Left renal cortex interstitium (tissue), 4 donors: ENCODE measurements at regions not wholly inside any gene's neighbourhood (a gene's known extent, or its start where the extent isn't known, plus 50 kb on each side); places are given as distances from the start of the nearest gene placed in this dataset.
"Not testable (repeated sequence)": the region's sequence is repeated elsewhere in the genome, so short reads cannot be mapped to it uniquely, and the experiment has no call there.

ENCODE experiments used
- DNase-seq, 4 donors: peaks; one replicate each; pipeline ENCODE4 v3.0.0-alpha.2; 2013; ENCODE audit warnings: low read depth in 4 of 4, low spot score in 2 of 4, missing footprints in 1 of 4

GRCh38 chr2:123359636-123360035, 665.5 kb upstream of the CNTNAP5 start:
- no peak for DNase-seq

- DNase-seq: no peak
Measured at GRCh38 chr2:123362671-123363440, 662.2 kb upstream of the CNTNAP5 start.

DNA sequence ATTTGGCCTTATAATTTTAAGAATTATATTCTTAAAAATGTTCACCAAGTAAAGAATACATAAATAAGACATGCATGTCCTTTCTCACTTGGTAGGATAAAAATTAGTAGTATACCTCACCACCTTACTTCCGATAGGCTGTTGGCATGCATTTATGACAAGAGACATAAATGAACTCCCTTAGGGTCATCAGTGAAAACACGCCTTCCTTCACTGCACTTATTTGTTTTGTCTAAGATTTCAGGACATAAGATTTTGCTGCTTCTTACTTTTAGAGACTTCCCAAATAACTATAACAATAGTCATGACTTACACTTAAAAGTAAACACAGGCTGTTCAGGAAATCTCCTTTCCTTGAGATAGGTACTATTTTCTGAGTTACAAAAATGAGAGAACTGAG, 661.3 kb upstream of the CNTNAP5 start:
- no peak for DNase-seq

DNA sequence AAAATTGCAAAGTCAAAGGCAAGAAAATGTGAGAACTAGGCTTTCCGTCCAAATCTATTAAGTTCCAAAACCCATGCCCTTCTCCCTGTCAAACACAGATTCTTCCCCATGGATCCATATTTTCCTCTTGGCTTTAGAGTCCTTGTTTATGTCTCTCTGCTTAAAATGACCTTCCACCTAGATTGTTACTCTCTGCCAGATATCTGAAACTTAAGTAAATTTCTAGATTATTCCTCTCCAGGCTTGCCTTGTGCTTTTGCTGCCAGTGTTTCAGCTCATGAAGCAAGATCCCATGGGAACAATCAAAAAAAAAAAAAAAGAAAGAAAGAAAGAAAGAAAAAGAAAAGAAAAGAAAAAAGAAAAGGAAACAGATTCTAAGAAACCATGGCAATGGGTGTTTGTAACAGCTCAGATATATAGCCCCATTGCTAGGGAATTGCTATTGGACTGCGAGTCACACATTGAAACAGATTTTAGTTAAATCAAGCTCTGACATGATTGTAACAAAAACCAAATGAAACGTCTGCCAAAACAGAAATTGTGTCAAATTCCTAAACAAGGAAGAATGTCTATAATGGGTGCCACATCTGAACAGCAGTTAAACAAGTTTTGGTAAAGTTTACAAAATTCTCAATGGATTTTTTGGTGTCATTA, 660.7 kb upstream of the CNTNAP5 start:
- DNase-seq: no peak

DNA sequence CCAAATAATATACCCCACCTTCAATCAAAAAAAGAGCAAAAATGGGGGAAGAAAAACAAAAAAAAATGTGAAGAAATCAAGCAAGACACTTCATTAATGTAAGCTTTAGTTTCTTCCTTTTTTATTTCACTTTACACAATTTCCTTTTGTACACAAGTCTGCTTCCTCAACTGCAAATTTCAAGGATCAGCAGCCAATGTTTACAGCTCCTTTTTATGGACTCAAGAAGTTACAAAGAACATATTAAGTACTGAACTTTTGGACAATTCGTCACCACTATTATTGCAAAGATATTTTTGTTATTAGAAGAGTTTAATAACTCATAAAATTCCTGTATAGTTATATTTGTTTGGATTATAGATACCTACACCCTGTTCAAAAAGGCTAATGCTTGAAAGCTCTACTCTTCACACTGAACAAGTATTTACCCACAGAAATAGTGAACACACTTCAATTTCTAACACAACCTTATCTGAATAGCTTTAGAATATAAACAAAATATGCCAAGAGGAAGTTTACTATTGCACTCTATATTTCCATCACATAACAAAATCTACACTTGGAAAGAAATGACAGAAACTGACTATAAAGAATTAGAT, 658.7 kb upstream of the CNTNAP5 start:
- no peak for DNase-seq

GRCh38 chr2:123370186-123370585, 654.9 kb upstream of the CNTNAP5 start:
- no peak for DNase-seq

DNA sequence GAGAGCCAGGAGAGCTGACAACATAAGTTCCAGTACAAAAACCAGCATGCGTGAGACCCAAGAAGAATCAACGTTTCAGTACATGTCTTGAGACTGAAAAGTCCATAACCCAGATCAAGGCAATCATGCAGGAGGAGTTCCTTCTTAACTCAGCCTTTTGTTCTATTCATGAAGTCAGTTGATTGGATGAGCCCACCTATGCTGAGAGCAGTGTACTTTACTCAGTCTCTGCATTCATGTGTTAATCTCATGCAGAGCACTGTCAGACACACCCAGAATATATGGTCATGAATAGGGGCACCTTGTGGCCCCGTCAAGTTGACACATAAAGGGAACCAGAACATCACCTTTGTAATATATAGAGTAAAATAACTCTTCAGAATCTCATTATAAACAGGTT, 653.6 kb upstream of the CNTNAP5 start:
- no peak for DNase-seq

- no peak for DNase-seq
Measured at GRCh38 chr2:123380370-123380935, 644.6 kb upstream of the CNTNAP5 start.

GRCh38 chr2:123415678-123416077, 609.4 kb upstream of the CNTNAP5 start:
- DNase-seq: no peak

GRCh38 chr2:123419976-123420375, 605.1 kb upstream of the CNTNAP5 start:
- DNase-seq: no peak

GRCh38 chr2:123434546-123435395, 590.3 kb upstream of the CNTNAP5 start:
- DNase-seq: peak; percentile 15 to 32 (median 23)

DNA sequence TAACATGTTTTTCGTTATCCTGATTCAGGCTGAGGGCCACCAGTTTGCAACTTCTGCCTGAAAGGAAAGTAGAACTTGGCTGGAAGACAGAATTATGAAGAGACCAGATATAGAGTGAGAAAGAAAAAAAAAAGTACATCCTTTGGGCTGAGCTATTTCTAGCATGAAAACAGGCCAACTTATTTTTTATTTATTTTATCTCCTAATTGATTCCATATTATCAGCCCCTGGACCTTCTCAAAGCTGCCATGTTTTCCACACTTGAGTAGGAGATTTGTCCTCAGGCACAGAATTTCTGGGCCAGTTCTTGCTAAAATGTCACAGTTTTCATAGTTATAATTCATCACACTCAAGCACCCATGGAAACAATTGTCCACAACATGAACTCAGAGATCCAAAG, 586.8 kb upstream of the CNTNAP5 start:
- no peak for DNase-seq

DNA sequence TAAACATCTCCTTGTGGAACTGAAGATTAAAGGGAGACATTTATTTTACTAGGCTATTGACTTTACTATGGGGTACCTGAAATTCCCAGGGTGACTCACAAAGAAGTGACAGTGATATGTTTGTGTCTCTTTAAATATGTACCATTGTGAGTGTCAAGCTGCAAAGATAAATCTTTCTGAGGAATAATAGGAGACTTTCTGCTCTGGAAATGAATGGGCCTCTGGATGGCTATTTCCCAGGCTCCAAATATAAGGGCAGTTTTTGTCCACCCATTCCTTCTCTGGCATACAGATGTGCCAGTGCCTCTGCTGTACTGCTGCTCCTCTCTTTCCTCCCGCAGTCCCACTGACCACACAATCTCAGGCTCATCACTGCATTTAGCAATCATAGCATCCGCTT, 586.4 kb upstream of the CNTNAP5 start:
- DNase-seq: no peak

GRCh38 chr2:123448801-123449200, 576.3 kb upstream of the CNTNAP5 start:
- no peak for DNase-seq

DNA sequence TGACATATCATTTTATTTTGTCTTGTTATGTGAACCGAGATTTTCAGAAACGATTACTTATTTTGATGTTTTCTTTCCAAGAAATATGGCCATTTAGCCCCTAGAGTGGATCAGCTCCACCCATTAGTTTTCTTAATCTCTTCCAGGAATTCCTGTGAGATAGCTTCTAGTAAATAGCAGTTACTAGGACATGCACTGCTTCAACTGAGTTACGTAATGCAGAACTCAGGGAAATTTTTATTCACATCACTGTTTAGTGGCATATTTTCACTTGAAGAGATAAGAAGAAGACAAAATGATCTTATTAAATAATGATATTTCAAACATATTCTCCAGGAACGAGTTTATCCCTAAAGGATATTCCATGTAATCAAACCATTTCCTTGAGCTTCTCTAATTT, 573.5 kb upstream of the CNTNAP5 start:
- DNase-seq: no peak

GRCh38 chr2:123453046-123453700, 571.9 kb upstream of the CNTNAP5 start:
- no peak for DNase-seq

GRCh38 chr2:123453772-123454171, 571.3 kb upstream of the CNTNAP5 start:
- no peak for DNase-seq

- not testable (repeated sequence) for DNase-seq
Measured at GRCh38 chr2:123455234-123455633, 569.9 kb upstream of the CNTNAP5 start.

- no peak for DNase-seq
Measured at GRCh38 chr2:123456416-123456815, 568.7 kb upstream of the CNTNAP5 start.

GRCh38 chr2:123463886-123464285, 561.2 kb upstream of the CNTNAP5 start:
- DNase-seq: no peak
